ENCODE measurements at regions not wholly inside any gene's neighbourhood (a gene's known extent, or its start where the extent isn't known, plus 50 kb on each side); places are given as distances from the start of the nearest gene placed in this dataset.

- TF ChIP-seq CTCF (IDR thresholded peaks at IDR 0.05; ENCODE audit: low read depth, low read length): no peak
- no peak for TF ChIP-seq EZH2phosphoT487 (IDR thresholded peaks at IDR 0.05; ENCODE audit: low read depth)
Measured at GRCh38 chr6:151729829-151730495, 77.5 kb upstream of the ESR1 start.

Measured in OCI-LY3 (cell line).